HAP-1 (cell line): ENCODE measurements at regions not wholly inside any gene's neighbourhood (a gene's known extent, or its start where the extent isn't known, plus 50 kb on each side); places are given as distances from the start of the nearest gene placed in this dataset.
"Not testable (repeated sequence)": the region's sequence is repeated elsewhere in the genome, so short reads cannot be mapped to it uniquely, and the experiment has no call there.

ENCODE experiments used
- DNase-seq, 2 experiments: peaks; one replicate each; pipeline ENCODE4 v3.0.0-alpha.2; 2016 to 2020; ENCODE audit warnings: low spot score in 2 of 2
- H3K27me3 ChIP-seq: fragments of 250-450 bp; sonication (Bioruptor Pico); 2 replicates; pipeline ENCODE4 v1.5.1; 2020; ENCODE audit warnings: low read depth, mild to moderate bottlenecking, moderate library complexity
- H3K36me3 ChIP-seq: fragments of 250-450 bp; sonication (Bioruptor Pico); replicated peaks from 2 replicates; pipeline ENCODE4 v1.5.1; 2020; ENCODE audit warnings: mild to moderate bottlenecking
- H3K4me1 ChIP-seq: fragments of 250-450 bp; sonication (Bioruptor Pico); 2 replicates; pipeline ENCODE4 v1.5.1; 2020; ENCODE audit warnings: mild to moderate bottlenecking
- H3K4me3 ChIP-seq: fragments of 250-450 bp; sonication (Bioruptor Pico); 2 replicates; pipeline ENCODE4 v1.5.1; 2020; ENCODE audit warnings: mild to moderate bottlenecking, moderate library complexity
- H3K9me3 ChIP-seq: fragments of 250-450 bp; sonication (Bioruptor Pico); 2 replicates; pipeline ENCODE4 v1.5.1; 2020; ENCODE audit warnings: mild to moderate bottlenecking, moderate library complexity
- in situ Hi-C: fragments of 300-500 bp; cut with MboI; formaldehyde crosslinking; loops from 3 replicates; pipeline ENCODE4 v1.14.3; 2020; ENCODE audit warnings: low sequenced_read_pairs, inconsistent platforms, mixed read lengths

DNA sequence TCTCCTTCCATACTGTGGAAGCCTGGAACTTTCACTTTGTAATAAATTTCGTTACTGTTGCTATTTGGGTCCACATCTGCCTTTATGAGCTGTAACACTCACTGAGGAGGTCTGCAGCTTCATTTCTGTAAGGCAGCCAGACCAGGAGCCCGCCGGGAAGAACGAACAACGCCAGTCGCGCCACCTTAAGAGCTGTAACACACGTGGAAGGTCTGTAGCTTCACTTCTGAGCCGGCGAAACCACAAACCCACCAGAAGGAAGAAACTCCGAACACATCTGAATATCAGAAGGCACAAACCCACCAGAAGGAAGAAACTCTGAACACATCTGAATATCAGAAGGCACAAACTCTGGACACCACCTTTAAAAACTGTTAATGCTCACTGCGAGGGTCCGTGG lies 589.9 kb upstream of the SLC35B3 start:
- no peak overlapping the region for H3K4me3 ChIP-seq
- in situ Hi-C loops = no loop called here
- H3K36me3 ChIP-seq = no peaks in the 10 kb centered on the region
- no peaks in the 10 kb centered on the region for H3K4me1 ChIP-seq
- H3K27me3 ChIP-seq = no peaks in the 10 kb centered on the region
- no peak for DNase-seq
- no peaks in the 10 kb centered on the region for H3K9me3 ChIP-seq

GRCh38 chr6:9024246-9024645 lies 588.9 kb upstream of the SLC35B3 start:
- H3K4me1 ChIP-seq, H3K9me3 ChIP-seq, DNase-seq, H3K27me3 ChIP-seq, in situ Hi-C loops, H3K36me3 ChIP-seq, H3K4me3 ChIP-seq: not testable (repeated sequence)

GRCh38 chr6:9020001-9020400 lies 584.7 kb upstream of the SLC35B3 start:
- Histone ChIP-seq H3K36me3 (no peaks in the 10 kb centered on the region), H3K27me3 (no peaks in the 10 kb centered on the region), H3K4me1 (no peaks in the 10 kb centered on the region), H3K9me3 (no peaks in the 10 kb centered on the region), H3K4me3 (no peak overlapping the region)
- no peak for DNase-seq
- in situ Hi-C loops = no loop called here

GRCh38 chr6:9009931-9010330 lies 574.6 kb upstream of the SLC35B3 start:
- Histone ChIP-seq H3K4me1 (no peaks in the 10 kb centered on the region), H3K4me3 (no peak overlapping the region), H3K27me3 (no peaks in the 10 kb centered on the region), H3K36me3 (no peaks in the 10 kb centered on the region), H3K9me3 (no peaks in the 10 kb centered on the region)
- in situ Hi-C loops = no loop called here
- DNase-seq = no peak

DNA sequence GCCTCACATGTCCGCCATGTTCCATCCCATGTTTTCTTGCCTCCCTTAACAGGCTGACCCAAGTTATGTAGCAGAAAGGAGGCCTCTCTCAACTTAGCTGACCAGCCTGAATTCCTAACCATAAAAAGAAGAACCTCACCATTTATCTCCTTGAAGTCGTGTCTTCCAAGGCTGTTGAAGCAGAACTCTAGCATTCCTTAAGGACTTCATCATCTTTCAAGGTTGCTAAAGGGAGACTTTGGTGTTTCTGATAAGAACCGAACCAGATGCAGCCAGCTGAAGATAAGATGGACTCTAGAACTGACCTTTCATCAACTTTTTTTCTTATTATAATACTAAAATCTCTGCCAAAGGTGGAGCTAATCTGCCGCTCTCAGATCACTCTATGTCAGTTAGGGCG lies 571.7 kb upstream of the SLC35B3 start:
- Histone ChIP-seq H3K36me3 (no peaks in the 10 kb centered on the region), H3K9me3 (no peaks in the 10 kb centered on the region), H3K4me3 (no peak overlapping the region), H3K4me1 (no peaks in the 10 kb centered on the region), H3K27me3 (no peaks in the 10 kb centered on the region)
- in situ Hi-C loops = no loop called here
- DNase-seq = no peak

DNA sequence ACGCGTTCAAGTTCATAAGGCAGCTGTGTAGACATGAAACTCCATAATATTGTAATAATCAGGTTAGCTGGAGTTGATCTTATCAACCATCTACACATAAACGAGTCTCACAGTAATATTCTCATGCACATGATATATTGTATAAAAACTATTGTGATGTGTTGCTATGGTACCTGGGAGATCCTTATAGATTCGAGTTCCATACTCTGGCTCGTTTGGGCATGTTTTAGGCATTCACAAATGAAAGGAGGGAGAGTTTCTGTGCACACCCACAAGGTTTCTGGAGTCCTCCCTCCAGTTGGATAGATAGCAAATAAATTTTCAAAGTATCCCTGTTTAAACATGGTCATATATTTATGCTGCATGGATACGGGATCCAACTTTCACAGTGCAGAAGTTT lies 567.5 kb upstream of the SLC35B3 start:
- Histone ChIP-seq H3K4me1 (no peaks in the 10 kb centered on the region), H3K36me3 (no peaks in the 10 kb centered on the region), H3K9me3 (no peaks in the 10 kb centered on the region), H3K4me3 (no peak overlapping the region), H3K27me3 (no peaks in the 10 kb centered on the region)
- in situ Hi-C loops = no loop called here
- no peak for DNase-seq

DNA sequence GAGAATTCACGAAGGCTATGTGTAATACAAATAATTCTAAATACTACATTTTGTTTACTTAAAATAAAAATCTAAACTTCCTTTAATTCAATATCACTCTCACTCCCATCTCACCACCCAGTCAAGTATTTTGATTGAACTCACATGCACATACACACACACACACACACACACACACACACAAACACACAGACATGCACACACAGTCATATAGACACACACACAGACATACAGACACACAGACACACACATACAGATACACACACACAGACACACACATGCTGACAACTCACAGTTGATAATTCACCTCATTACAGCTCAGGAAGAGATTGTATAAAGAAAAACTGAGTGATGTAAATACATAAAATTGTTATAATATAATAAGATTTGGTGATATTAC lies 559.8 kb upstream of the SLC35B3 start:
- H3K4me1 ChIP-seq = no peaks in the 10 kb centered on the region; the same call in 1 of the 2 replicates
- no peaks in the 10 kb centered on the region for H3K9me3 ChIP-seq
- no peak for DNase-seq
- in situ Hi-C loops = loop anchor here (25.0 kb wide), 1 partner anchor 1442 kb away; no protein-coding TSS in a partner anchor
- H3K36me3 ChIP-seq = no peaks in the 10 kb centered on the region
- H3K27me3 ChIP-seq = no peaks in the 10 kb centered on the region
- H3K4me3 ChIP-seq = no peak overlapping the region

GRCh38 chr6:8993111-8993510 lies 557.8 kb upstream of the SLC35B3 start:
- Histone ChIP-seq H3K36me3 (no peaks in the 10 kb centered on the region), H3K9me3 (no peaks in the 10 kb centered on the region), H3K4me1 (no peaks in the 10 kb centered on the region; the same call in 1 of the 2 replicates), H3K27me3 (no peaks in the 10 kb centered on the region), H3K4me3 (no peak overlapping the region)
- DNase-seq = no peak
- in situ Hi-C loops = loop anchor here (25.0 kb wide), 1 partner anchor 1444 kb away; no protein-coding TSS in a partner anchor

- Histone ChIP-seq H3K4me1 (no peaks in the 10 kb centered on the region; the same call in 1 of the 2 replicates), H3K9me3 (no peaks in the 10 kb centered on the region), H3K36me3 (no peaks in the 10 kb centered on the region), H3K27me3 (no peaks in the 10 kb centered on the region), H3K4me3 (no peak overlapping the region)
- in situ Hi-C loops = loop anchor here (25.0 kb wide), 1 partner anchor 1445 kb away; no protein-coding TSS in a partner anchor
- DNase-seq = no peak
Observed at GRCh38 chr6:8991844-8992243, 556.5 kb upstream of the SLC35B3 start.

- H3K4me3 ChIP-seq = no peak overlapping the region
- H3K27me3 ChIP-seq = no peaks in the 10 kb centered on the region
- no peak for DNase-seq
- H3K36me3 ChIP-seq = no peaks in the 10 kb centered on the region
- H3K4me1 ChIP-seq = no peaks in the 10 kb centered on the region; the same call in 1 of the 2 replicates
- no peaks in the 10 kb centered on the region for H3K9me3 ChIP-seq
- in situ Hi-C loops = loop anchor here (25.0 kb wide), 1 partner anchor 1447 kb away; no protein-coding TSS in a partner anchor
Observed at GRCh38 chr6:8990075-8990474, 554.7 kb upstream of the SLC35B3 start.

- no peaks in the 10 kb centered on the region for H3K36me3 ChIP-seq
- peak; percentile 60 to 73 for DNase-seq
Observed at GRCh38 chr6:8983202-8983688, 547.9 kb upstream of the SLC35B3 start.

DNA sequence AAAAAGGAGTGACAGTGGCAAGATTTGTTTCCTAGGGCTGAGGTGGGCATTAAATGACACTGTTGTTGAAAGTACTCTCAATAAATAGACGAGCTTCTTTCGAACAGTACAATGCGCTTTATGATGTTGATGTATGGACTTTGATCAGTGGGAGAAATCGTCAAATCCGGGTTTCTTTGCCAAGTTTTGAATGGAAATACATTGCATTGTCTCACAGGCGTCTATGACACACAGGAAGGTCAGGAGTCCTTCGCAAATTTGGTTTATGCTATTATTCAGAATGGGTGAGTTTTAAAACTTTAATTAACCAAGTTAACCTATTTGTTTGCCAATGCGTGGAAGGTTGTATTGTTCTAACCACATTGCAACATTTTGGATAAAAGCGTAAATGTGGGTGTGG lies 547.3 kb upstream of the SLC35B3 start:
- DNase-seq = no peak
- Histone ChIP-seq H3K4me3 (no peak overlapping the region), H3K36me3 (no peaks in the 10 kb centered on the region), H3K9me3 (no peaks in the 10 kb centered on the region), H3K4me1 (no peaks in the 10 kb centered on the region; the same call in 1 of the 2 replicates), H3K27me3 (no peaks in the 10 kb centered on the region)
- in situ Hi-C loops = loop anchor here (25.0 kb wide), 1 partner anchor 1455 kb away; no protein-coding TSS in a partner anchor

More at GRCh38 chr6:8983202-8983688, 547.9 kb upstream of the SLC35B3 start:
- Histone ChIP-seq H3K9me3 (no peaks in the 10 kb centered on the region), H3K4me1 (no peaks in the 10 kb centered on the region; the same call in 1 of the 2 replicates), H3K4me3 (no peak overlapping the region), H3K27me3 (no peaks in the 10 kb centered on the region)
- in situ Hi-C loops = loop anchor here (25.0 kb wide), 1 partner anchor 1454 kb away; no protein-coding TSS in a partner anchor

GRCh38 chr6:8973395-8973794 lies 538.0 kb upstream of the SLC35B3 start:
- Histone ChIP-seq H3K36me3 (no peaks in the 10 kb centered on the region), H3K4me1 (no peaks in the 10 kb centered on the region), H3K4me3 (no peak overlapping the region), H3K27me3 (no peaks in the 10 kb centered on the region), H3K9me3 (no peaks in the 10 kb centered on the region)
- in situ Hi-C loops = no loop called here
- DNase-seq = no peak

- in situ Hi-C loops = no loop called here
- no peaks in the 10 kb centered on the region for H3K9me3 ChIP-seq
- DNase-seq = no peak
- no peaks in the 10 kb centered on the region for H3K4me1 ChIP-seq
- no peaks in the 10 kb centered on the region for H3K36me3 ChIP-seq
- H3K27me3 ChIP-seq = no peaks in the 10 kb centered on the region
- no peak overlapping the region for H3K4me3 ChIP-seq
Observed at GRCh38 chr6:8969747-8970146, 534.4 kb upstream of the SLC35B3 start.
